ENCODE measurements at regions not wholly inside any gene's neighbourhood (a gene's known extent, or its start where the extent isn't known, plus 50 kb on each side); places are given as distances from the start of the nearest gene placed in this dataset.

DNA sequence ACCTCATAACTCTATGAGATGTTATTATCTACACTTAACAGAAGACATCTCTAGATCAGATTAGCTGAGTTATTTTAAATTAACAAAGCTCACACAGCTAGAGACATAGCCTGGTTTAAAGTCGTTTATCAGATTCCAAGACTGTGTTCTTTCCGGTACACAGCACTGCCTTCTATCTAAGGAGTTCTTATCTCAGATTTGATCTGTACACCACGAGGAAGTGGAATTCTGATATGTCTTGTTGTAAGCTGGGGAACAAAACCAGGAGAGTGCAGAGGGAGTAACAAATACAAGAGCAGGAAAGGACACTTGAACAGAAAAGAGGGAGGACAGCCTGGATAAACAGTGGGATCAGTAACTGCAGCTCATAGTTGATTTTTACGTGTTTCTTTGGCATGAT is 61.7 kb upstream of the KCNMB2 start:
- no peak for TF ChIP-seq EZH2 (IDR thresholded peaks at IDR 0.05)
- TF ChIP-seq POLR2AphosphoS5 (IDR thresholded peaks at IDR 0.05; ENCODE audit: borderline replicate concordance, low read depth, low read length) = no peak

All from SK-N-MC (cell line).